Upper lobe of left lung (tissue), 4 donors: ENCODE measurements at regions not wholly inside any gene's neighbourhood (a gene's known extent, or its start where the extent isn't known, plus 50 kb on each side); places are given as distances from the start of the nearest gene placed in this dataset.

Experiments used
- POLR2A ChIP-seq, 4 donors: fragments of 450-650 bp; IDR thresholded peaks; one replicate each; pipeline ENCODE4 v1.5.1; 2016 to 2017; ENCODE audit warnings: antibody characterized with exemption in 4 of 4, mild to moderate bottlenecking in 2 of 4
- POLR2AphosphoS5 ChIP-seq, 2 donors: sonication (generic); formaldehyde crosslinking; IDR thresholded peaks; one replicate each; pipeline ENCODE4 v1.5.1; 2017; ENCODE audit warnings: antibody characterized with exemption in 2 of 2
- TF ChIP-seq, protein P1 (sequence below), 6 experiments: fragments of 450-650 bp in 4 of 6; fragments of 200-600 bp in 2 of 6; sonication (generic) in 2 of 6; IDR thresholded peaks; one replicate each; pipeline ENCODE4 v1.5.1; 2016 to 2019; ENCODE audit warnings: antibody characterized with exemption in 6 of 6

DNA sequence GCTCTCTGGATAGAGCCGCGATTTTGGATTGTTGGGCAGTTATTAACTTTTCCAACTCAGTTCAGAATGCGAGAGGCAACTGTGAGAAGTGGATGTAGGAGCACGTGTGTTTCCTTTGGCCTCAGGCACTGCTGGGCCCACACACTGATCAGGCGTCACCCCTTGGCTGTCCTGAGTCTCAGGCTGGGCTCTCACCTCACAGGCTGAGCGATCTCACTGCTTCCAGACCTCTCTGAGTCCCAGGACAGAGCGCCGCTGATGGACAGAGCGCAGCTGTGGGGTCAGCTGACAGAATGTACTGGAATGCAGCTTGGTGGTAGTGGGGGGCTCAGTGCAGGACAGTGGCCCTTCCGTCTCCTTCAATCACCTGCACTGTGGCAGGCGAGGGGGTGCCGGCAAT, 516.2 kb downstream of the TBC1D22A start:
- TF ChIP-seq, protein P1, sequence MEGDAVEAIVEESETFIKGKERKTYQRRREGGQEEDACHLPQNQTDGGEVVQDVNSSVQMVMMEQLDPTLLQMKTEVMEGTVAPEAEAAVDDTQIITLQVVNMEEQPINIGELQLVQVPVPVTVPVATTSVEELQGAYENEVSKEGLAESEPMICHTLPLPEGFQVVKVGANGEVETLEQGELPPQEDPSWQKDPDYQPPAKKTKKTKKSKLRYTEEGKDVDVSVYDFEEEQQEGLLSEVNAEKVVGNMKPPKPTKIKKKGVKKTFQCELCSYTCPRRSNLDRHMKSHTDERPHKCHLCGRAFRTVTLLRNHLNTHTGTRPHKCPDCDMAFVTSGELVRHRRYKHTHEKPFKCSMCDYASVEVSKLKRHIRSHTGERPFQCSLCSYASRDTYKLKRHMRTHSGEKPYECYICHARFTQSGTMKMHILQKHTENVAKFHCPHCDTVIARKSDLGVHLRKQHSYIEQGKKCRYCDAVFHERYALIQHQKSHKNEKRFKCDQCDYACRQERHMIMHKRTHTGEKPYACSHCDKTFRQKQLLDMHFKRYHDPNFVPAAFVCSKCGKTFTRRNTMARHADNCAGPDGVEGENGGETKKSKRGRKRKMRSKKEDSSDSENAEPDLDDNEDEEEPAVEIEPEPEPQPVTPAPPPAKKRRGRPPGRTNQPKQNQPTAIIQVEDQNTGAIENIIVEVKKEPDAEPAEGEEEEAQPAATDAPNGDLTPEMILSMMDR (IDR thresholded peaks at IDR 0.05): no peak
- TF ChIP-seq POLR2AphosphoS5 (IDR thresholded peaks at IDR 0.05): no peak
- no peak for TF ChIP-seq POLR2A (IDR thresholded peaks at IDR 0.05)
